HG03342 (cell line): ENCODE measurements at regions not wholly inside any gene's neighbourhood (a gene's known extent, or its start where the extent isn't known, plus 50 kb on each side); places are given as distances from the start of the nearest gene placed in this dataset.

Experiments used
- ATAC-seq: cut with Tn5 transposase; IDR thresholded peaks from one replicate; pipeline ENCODE4 v1.9.1; 2021; ENCODE audit warnings: mild to moderate bottlenecking, moderate library complexity; ENCODE audit not compliant: unreplicated experiment

DNA sequence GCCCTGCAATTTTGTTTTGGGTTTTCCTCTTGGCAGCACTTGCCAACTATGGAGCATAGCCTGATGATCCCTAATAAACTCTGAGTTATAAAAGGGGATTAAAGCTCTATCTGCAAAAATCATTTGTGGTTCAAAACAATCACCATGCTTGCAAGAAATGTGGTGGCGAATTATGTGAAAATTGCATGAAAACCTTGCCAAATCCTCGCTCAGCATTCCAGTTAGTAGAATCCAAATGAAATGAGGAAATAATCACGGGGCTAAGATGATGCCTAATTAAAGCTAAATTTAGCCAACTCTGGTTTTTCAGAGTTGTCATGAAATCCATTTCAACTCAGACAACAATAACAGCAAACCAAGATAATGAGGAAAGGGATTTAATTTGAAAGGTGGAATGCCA is 73.0 kb upstream of the PROK2 start:
- no peak for ATAC-seq

DNA sequence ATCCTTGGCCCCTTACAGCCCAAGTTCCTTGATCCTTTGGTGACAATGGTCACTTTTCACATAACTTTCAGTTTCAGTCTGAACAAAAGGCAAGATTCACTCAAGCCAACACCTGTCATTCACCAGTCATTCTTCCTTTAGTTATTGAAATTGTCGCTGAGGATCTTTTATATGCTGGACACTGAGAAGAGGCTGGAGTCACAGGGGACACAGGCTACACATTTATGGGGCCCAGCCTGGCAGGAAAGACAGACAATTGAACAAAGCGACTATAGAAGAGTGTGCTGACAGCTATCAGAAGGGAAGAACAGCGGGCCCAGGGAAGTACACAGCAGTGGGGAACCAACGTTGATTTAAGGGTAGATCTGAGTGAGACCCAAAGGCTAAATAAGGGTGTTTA is 69.8 kb upstream of the PROK2 start:
- no peak for ATAC-seq

DNA sequence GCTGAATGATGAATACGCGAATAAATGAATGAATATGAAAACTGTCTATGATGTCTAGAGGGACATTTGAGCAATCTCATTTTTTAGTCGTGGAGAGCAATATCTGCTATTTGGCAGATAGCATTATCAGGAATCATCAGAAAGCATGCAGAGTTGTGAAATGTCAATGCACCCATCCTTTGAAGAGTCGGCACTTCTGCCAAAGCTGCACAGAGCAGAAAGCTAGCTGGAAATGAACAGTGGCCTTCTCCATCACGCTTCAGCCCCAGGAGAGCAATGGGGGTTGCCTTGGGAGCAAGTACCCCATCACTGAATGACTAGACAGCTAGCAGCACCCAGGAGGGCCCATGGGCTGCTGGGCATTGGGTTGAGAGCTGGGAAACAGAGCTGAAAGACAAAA is 69.1 kb upstream of the PROK2 start:
- no peak for ATAC-seq

DNA sequence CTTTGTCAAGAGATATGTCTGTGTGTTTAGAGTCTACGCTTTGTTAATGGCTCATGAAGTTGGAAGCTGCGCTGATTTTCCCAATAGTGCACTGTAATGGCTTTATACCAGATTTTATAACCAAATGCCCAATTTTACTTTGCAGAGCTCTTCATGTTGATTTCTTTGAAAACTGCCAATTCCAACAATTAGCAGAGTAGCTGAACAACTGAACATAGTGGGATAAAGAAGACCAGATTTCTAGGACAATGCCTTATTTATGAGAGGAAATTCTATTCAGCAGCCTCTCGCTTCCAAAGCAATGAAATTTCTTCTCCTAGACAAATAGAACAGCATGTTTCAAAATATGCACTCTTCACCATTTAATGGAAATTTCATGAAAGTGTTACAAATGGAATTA is 66.9 kb upstream of the PROK2 start:
- ATAC-seq = no peak

DNA sequence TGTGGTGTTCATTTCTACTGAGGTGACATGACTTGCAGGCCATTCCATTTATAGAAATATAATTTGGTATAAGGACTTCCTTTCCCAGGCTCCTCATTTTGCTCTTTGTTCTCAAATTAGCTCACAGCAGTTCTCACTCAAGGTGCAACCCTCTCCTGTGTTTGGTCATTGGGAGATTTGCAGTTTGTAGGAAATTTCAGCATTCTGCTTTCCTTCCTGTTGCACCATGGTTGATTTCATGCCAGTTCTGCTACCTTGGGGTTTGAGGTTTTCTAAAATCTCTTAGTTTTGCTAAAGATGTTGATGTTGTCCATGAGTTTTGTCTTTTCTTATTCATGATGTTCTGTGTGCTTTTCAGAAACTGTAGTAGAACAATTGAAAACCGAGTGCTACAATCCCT is 65.7 kb upstream of the PROK2 start:
- ATAC-seq = no peak

DNA sequence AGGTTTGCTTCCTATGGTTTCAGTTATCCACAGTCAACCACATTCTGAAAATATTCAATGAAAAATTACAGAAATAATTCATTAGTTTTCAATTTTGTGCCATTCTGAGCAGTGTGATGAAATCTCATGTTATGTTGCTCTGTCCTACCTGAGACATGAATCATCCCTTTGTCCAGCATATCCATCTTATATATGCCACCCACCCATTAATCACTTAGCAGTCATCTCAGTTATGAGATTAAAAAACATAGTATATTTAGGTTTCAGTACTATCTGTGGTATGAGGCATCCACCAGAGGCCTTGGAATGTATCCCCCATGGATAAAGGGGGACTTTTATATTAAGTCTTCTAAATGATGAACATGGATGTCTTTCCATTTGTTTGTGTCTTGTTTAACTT is 64.7 kb upstream of the PROK2 start:
- no peak for ATAC-seq

DNA sequence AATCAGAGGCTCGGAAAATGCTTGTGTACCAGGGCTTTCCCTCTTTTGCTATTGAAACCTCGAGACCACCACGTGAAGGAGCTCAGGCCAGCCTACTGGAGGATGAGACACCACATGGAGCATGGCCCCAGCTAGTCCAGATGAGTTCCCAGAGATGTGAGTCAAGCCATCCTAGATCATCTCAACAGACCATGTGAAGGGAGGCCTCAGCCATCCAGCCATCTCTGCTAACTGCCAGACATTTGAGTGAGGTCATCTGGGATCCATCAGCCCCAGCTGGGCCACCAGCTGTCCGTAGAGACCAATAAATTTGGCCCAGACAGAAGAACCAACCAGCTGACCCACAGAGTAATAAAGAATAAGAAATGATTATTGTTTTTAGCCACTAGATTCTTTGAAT is 62.8 kb upstream of the PROK2 start:
- ATAC-seq = no peak

DNA sequence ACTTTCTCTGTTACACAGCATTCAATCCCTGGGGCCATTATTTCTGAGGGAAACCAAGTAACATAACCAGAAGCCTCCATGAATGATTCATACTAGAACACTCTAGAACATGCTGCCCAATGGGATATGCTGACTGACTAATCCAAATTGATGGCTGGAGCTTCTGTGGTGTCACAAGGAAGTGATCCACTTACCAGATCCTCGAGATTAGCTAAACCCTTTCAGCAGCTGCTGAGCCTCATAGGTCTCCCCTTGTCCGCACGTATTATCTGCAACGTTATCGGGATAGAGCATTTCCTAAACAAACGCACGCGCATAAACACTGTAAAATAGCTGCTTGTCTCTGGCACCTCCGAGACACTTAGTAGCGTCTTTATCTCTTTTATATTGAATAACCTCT is 61.2 kb upstream of the PROK2 start:
- ATAC-seq = no peak

DNA sequence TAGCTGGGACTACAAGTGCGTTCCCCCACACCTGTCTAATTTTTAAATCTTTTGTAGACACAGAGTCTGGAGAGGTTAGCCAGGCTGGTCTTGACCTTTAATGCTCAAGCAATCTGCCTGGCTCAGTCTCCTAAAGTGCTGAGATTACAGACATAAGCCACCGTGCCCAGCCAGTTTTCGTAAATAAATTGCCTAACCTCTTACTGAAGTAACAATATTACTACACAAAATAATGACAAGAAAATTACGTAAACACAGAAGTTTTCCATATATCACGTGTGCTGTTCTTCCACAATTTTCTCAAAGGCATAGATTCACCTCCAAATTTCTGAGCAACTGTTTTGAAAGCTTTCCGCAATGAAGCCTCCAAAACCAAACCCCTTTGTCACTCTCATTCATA is 58.1 kb upstream of the PROK2 start:
- no peak for ATAC-seq

DNA sequence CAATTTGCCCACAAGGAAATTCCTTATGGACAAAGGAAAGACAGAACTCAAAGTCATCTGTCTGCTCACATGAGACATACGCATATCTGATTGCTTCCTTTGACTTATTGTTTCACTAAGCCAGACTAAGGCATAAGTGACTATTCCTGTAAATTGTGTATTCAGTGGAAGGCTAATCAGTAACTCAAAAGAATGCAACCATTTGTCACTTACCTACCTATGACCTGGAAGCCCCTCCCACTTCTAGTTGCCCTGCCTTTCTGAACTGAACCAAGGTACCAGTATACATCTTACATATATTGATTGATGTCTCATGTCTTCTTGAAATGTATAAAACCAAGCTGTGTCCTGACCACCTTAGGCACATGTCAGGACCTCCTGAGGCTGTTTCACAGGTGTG is 53.5 kb upstream of the PROK2 start:
- ATAC-seq = no peak
